Ishikawa (cell line): ENCODE measurements at regions not wholly inside any gene's neighbourhood (a gene's known extent, or its start where the extent isn't known, plus 50 kb on each side); places are given as distances from the start of the nearest gene placed in this dataset.

Experiments used
- CEBPB ChIP-seq: IDR thresholded peaks from 2 replicates; pipeline ENCODE4 v1.6.1; 2012
- CREB1 ChIP-seq: IDR thresholded peaks from 2 replicates; pipeline ENCODE4 v1.6.1; 2012; ENCODE audit warnings: low read depth
- EGR1 ChIP-seq: IDR thresholded peaks from 2 replicates; pipeline ENCODE4 v1.6.1; 2012
- EP300 ChIP-seq: IDR thresholded peaks from 2 replicates; pipeline ENCODE4 v1.6.1; 2012; ENCODE audit warnings: borderline replicate concordance
- FOXM1 ChIP-seq: IDR thresholded peaks from 2 replicates; pipeline ENCODE4 v1.6.1; 2012; ENCODE audit warnings: low read depth, borderline replicate concordance
- NFIC ChIP-seq: IDR thresholded peaks from 2 replicates; pipeline ENCODE4 v1.6.1; 2012
- RAD21 ChIP-seq: IDR thresholded peaks from 2 replicates; pipeline ENCODE4 v1.6.1; 2012; ENCODE audit warnings: low read depth
- TAF1 ChIP-seq: IDR thresholded peaks from 2 replicates; pipeline ENCODE4 v1.6.1; 2012; ENCODE audit warnings: low read depth, mild to moderate bottlenecking
- TCF12 ChIP-seq: IDR thresholded peaks from 2 replicates; pipeline ENCODE4 v1.6.1; 2012; ENCODE audit warnings: low read depth
- TEAD4 ChIP-seq: IDR thresholded peaks from 2 replicates; pipeline ENCODE4 v1.6.1; 2012
- YY1 ChIP-seq: IDR thresholded peaks from 2 replicates; pipeline ENCODE4 v1.6.1; 2012; ENCODE audit warnings: low read depth
- ZBTB7A ChIP-seq: IDR thresholded peaks from 2 replicates; pipeline ENCODE4 v1.6.1; 2012; ENCODE audit warnings: low read depth
- TF ChIP-seq, protein P1 (sequence below): IDR thresholded peaks from 2 replicates; pipeline ENCODE4 v1.6.1; 2012
- TF ChIP-seq, protein P2 (sequence below): IDR thresholded peaks from 2 replicates; pipeline ENCODE4 v1.6.1; 2012
- TF ChIP-seq, protein P3 (sequence below): IDR thresholded peaks from 2 replicates; pipeline ENCODE4 v1.6.1; 2012; ENCODE audit warnings: low read depth, mild to moderate bottlenecking

DNA sequence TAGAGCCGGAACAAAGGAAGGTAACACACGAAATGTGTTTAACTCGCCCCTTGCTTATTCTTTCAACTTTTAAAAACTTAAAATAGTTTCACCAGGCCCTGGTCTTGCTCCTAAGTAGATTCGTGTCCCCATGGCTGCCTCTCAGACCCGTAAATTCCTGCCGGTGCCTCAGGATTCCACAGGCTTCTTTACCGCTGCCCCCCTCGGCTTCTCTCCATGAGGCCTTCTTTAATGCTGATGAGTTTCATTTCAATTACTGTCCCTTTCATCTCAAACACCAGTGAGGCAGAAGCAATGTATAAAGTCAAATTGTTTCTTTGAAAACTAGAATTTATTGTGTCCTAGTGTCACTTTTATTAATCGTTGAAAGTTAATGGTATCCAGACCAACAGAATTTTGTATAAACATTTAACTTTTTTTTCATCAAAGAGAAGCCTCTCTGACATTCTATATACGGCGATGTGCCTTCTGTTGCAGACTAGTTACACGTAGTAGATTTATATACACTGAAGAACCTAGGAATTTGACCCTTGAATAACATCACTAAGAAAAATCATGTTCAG, 225.2 kb downstream of the C7orf25 start:
- TF ChIP-seq, protein P1, sequence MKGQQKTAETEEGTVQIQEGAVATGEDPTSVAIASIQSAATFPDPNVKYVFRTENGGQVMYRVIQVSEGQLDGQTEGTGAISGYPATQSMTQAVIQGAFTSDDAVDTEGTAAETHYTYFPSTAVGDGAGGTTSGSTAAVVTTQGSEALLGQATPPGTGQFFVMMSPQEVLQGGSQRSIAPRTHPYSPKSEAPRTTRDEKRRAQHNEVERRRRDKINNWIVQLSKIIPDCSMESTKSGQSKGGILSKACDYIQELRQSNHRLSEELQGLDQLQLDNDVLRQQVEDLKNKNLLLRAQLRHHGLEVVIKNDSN: no peak
- TF ChIP-seq TEAD4: no peak
- TF ChIP-seq EGR1: no peak
- no peak for TF ChIP-seq NFIC
- TF ChIP-seq CREB1: no peak
- no peak for TF ChIP-seq YY1
- TF ChIP-seq CEBPB: no peak
- TF ChIP-seq ZBTB7A: no peak
- TF ChIP-seq, protein P2, sequence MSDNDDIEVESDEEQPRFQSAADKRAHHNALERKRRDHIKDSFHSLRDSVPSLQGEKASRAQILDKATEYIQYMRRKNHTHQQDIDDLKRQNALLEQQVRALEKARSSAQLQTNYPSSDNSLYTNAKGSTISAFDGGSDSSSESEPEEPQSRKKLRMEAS: no peak
- no peak for TF ChIP-seq RAD21
- no peak for TF ChIP-seq EP300
- TF ChIP-seq TCF12: no peak
- TF ChIP-seq TAF1: no peak
- TF ChIP-seq, protein P3, sequence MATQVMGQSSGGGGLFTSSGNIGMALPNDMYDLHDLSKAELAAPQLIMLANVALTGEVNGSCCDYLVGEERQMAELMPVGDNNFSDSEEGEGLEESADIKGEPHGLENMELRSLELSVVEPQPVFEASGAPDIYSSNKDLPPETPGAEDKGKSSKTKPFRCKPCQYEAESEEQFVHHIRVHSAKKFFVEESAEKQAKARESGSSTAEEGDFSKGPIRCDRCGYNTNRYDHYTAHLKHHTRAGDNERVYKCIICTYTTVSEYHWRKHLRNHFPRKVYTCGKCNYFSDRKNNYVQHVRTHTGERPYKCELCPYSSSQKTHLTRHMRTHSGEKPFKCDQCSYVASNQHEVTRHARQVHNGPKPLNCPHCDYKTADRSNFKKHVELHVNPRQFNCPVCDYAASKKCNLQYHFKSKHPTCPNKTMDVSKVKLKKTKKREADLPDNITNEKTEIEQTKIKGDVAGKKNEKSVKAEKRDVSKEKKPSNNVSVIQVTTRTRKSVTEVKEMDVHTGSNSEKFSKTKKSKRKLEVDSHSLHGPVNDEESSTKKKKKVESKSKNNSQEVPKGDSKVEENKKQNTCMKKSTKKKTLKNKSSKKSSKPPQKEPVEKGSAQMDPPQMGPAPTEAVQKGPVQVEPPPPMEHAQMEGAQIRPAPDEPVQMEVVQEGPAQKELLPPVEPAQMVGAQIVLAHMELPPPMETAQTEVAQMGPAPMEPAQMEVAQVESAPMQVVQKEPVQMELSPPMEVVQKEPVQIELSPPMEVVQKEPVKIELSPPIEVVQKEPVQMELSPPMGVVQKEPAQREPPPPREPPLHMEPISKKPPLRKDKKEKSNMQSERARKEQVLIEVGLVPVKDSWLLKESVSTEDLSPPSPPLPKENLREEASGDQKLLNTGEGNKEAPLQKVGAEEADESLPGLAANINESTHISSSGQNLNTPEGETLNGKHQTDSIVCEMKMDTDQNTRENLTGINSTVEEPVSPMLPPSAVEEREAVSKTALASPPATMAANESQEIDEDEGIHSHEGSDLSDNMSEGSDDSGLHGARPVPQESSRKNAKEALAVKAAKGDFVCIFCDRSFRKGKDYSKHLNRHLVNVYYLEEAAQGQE: no peak
- TF ChIP-seq FOXM1: no peak

DNA sequence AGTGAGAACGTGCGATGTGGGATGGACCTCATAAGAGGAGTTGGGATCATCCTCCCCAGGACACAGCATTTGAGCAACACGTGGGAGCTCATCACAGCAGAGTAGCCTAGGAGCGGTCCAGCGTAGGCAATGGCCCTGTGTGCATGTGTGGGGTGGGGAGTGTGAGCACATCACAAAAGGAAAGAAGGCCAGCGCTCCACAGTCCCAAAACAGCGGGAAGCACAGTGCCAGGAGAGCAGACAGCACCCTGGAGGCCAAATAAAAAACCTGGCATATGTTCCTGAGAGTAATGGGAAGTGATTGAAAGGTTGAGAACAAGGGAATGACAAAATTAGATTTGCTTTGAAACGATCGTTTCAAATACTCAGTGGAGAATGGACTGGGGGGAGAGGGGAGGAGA, 226.0 kb downstream of the C7orf25 start:
- TF ChIP-seq NFIC: no peak
- TF ChIP-seq, protein P3: no peak
- TF ChIP-seq YY1: no peak
- TF ChIP-seq, protein P2: no peak
- TF ChIP-seq EP300: no peak
- no peak for TF ChIP-seq TCF12
- no peak for TF ChIP-seq CEBPB
- TF ChIP-seq EGR1: no peak
- no peak for TF ChIP-seq TEAD4
- no peak for TF ChIP-seq ZBTB7A
- no peak for TF ChIP-seq TAF1
- TF ChIP-seq RAD21: no peak
- TF ChIP-seq FOXM1: no peak
- TF ChIP-seq, protein P1: no peak

DNA sequence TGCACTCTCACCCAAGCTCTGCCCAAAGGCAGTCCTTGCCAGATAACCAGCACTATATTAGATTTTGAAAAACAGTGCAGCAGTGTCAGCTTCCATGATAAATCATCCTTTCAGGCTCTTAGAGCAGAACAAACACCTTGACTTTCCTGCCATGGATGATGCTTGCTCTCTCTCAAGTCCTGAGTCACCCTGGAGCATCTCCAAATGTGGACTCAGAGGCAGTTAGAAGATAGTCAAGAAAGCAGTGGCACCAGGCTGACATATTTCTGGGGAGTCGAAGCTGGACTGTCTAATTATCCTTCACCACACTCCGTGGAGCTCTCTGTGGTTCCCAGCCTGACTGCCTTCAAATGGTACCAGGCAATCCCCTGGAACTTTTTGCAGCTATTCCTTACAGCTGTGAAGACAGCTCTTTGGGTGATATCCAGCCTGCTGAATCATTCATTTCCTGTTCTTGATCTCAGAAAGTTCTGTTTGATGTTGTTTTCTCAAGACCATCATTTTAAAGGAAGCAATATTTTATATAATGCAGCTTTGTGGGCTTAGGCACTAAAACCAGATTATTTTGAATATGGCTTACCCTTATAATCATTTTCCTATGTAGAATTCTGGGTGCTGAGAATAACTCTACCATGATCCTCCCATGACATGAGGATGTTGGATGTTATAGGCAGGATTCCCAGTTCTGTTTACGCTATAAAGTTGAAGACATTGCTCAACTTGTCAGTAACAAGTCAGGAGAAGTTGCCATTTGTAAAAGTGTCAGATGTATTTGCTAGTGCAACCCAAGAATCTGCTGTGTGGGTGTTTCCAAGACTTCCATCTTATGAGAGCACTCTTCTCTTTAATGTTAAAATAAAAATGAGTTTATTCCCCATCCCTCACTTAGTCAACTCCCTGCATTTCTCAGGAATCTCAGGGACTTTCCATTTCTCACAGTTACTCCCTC, 233.8 kb downstream of the C7orf25 start:
- TF ChIP-seq ZBTB7A (no peak), YY1 (no peak), CEBPB (no peak), FOXM1 (no peak), NFIC (no peak), EGR1 (no peak), TAF1 (no peak), CREB1 (no peak), RAD21 (no peak)
- TF ChIP-seq, protein P3: no peak
- TF ChIP-seq, protein P1: no peak
